ENCODE measurements at regions not wholly inside any gene's neighbourhood (a gene's known extent, or its start where the extent isn't known, plus 50 kb on each side); places are given as distances from the start of the nearest gene placed in this dataset.

DNA sequence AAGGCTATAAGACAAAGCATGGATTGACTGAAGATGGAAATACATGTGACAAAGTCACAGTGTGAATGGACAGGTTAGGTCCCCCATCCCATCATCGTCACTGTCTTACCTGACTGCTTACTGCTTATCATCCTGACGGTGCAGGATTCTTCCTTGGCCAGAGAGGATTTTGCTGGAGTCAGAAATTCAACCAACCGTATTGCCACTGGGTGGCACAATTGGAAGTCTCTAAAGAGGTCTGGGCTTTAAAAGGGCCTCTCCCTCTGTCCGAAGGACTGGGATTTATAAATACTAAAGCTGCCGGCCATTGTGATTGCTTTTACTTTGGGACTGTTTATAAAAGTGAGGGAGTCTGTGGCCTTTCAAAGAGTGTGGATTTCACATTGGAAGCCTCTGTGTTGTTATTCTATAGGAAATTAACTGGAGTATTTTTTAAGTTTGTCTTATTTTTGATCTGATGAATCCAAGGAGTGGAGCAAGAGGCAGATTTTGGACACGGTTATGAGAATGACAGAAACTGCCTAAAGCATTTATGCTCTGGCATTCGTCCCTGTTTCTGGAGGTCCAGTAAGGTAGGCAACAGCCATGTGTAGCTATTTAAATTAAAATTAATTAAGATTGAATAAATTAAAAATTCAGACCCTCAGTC, 113.3 kb upstream of the CREB5 start:
- TF ChIP-seq, protein P1, sequence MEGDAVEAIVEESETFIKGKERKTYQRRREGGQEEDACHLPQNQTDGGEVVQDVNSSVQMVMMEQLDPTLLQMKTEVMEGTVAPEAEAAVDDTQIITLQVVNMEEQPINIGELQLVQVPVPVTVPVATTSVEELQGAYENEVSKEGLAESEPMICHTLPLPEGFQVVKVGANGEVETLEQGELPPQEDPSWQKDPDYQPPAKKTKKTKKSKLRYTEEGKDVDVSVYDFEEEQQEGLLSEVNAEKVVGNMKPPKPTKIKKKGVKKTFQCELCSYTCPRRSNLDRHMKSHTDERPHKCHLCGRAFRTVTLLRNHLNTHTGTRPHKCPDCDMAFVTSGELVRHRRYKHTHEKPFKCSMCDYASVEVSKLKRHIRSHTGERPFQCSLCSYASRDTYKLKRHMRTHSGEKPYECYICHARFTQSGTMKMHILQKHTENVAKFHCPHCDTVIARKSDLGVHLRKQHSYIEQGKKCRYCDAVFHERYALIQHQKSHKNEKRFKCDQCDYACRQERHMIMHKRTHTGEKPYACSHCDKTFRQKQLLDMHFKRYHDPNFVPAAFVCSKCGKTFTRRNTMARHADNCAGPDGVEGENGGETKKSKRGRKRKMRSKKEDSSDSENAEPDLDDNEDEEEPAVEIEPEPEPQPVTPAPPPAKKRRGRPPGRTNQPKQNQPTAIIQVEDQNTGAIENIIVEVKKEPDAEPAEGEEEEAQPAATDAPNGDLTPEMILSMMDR (conservative IDR thresholded peaks at IDR 0.05): peak; percentile 74
- TF ChIP-seq ZFX (IDR thresholded peaks at IDR 0.05): no peak

Data from C4-2B (cell line).